Endothelial cell of umbilical vein (primary cell): ENCODE measurements at regions not wholly inside any gene's neighbourhood (a gene's known extent, or its start where the extent isn't known, plus 50 kb on each side); places are given as distances from the start of the nearest gene placed in this dataset.

Experiments used
- BruUV-seq: library from RNA; stranded (reverse); fragments of 400-500 nt; replicated peaks from 2 replicates; lab custom pipeline; 2021; lab: Mats Ljungman, UMichigan
- CTCF ChIA-PET: fragments of 300-600, 350-600 bp; sonication (Branson Sonifier 250); formaldehyde crosslinking; loops from one replicate; lab custom pipeline; 2021; ENCODE audit warnings: antibody characterized with exemption, inconsistent platforms; lab: Charles Lee
- POLR2A ChIA-PET: fragments of 300-600, 350-600 bp; sonication (Branson Sonifier 250); formaldehyde crosslinking; loops from one replicate; lab custom pipeline; 2021; ENCODE audit warnings: antibody characterized with exemption, inconsistent platforms; lab: Charles Lee
- DNase-seq: peaks from one replicate; pipeline ENCODE4 v3.0.0-alpha.2; 2011; ENCODE audit warnings: low read depth, low spot score
- FAIRE-seq: peaks from 2 replicates; lab custom pipeline; 2011; peaks lifted over from hg19 to GRCh38; lab: Jason Lieb, UNC
- H2AFZ ChIP-seq: 2 replicates; pipeline ENCODE4 v1.6.0; 2012; ENCODE audit warnings: low read depth, low read length, control low read depth, inconsistent platforms
- H3K27ac ChIP-seq: 2 replicates; pipeline ENCODE4 v1.5.1; 2011; ENCODE audit warnings: low read depth, mild to moderate bottlenecking, control low read depth, low read length, moderate library complexity; ENCODE audit not compliant: insufficient read depth
- H3K27me3 ChIP-seq, 2 experiments: 2 replicates each; pipeline versions ENCODE4 v1.6.0 to v1.6.1; 2011; ENCODE audit warnings: low read length in 2 of 2, mixed read lengths in 1 of 2; ENCODE audit not compliant: control insufficient read depth in 2 of 2, insufficient read depth in 2 of 2
- H3K36me3 ChIP-seq, 2 experiments: 2 replicates in 1 of 2; 3 replicates in 1 of 2; pipeline ENCODE4 v1.5.1; 2011; ENCODE audit warnings: low read length in 2 of 2, mild to moderate bottlenecking in 1 of 2, moderate library complexity in 1 of 2; ENCODE audit not compliant: control insufficient read depth in 2 of 2, insufficient read depth in 2 of 2; ENCODE audit errors: extremely low read depth in 1 of 2
- H3K4me1 ChIP-seq: 3 replicates; pipeline ENCODE4 v1.5.1; 2011; ENCODE audit warnings: mild to moderate bottlenecking, low read length; ENCODE audit not compliant: control insufficient read depth, insufficient read depth; ENCODE audit errors: extremely low read depth
- H3K4me2 ChIP-seq: 2 replicates; pipeline ENCODE4 v1.6.1; 2011; ENCODE audit warnings: low read length, control low read depth, mixed read lengths; ENCODE audit not compliant: insufficient read depth
- H3K4me3 ChIP-seq, 3 experiments: fragments of 200-600 bp in 1 of 3; sonication (generic), shearing (Covaris generic) in 1 of 3; replicated peaks in 1 of 3; 2 replicates each; pipeline ENCODE4 v1.5.1; 2011 to 2016; ENCODE audit warnings: control low read depth in 3 of 3, low read length in 3 of 3, mild to moderate bottlenecking in 2 of 3, inconsistent platforms in 1 of 3, low read depth in 1 of 3, moderate library complexity in 1 of 3; ENCODE audit not compliant: insufficient read depth in 1 of 3
- H3K79me2 ChIP-seq: 2 replicates; pipeline ENCODE4 v1.6.0; 2012; ENCODE audit warnings: low read length, inconsistent platforms; ENCODE audit not compliant: control insufficient read depth, insufficient read depth
- H3K9ac ChIP-seq: replicated peaks from 2 replicates; pipeline ENCODE3; 2011; ENCODE audit warnings: low read length, control low read depth; ENCODE audit not compliant: insufficient read depth; ENCODE audit errors: extremely low read depth
- H3K9me1 ChIP-seq: replicated peaks from 3 replicates; pipeline ENCODE4 v1.6.0; 2011; ENCODE audit warnings: mild to moderate bottlenecking, low read length; ENCODE audit not compliant: control insufficient read depth, insufficient read depth; ENCODE audit errors: extremely low read depth
- H3K9me3 ChIP-seq: replicated peaks from 2 replicates; pipeline ENCODE4 v1.5.1; 2012; ENCODE audit warnings: low read length, inconsistent platforms; ENCODE audit not compliant: control insufficient read depth, insufficient read depth
- H4K20me1 ChIP-seq: replicated peaks from 2 replicates; pipeline ENCODE3; 2011; ENCODE audit warnings: mild to moderate bottlenecking, low read length; ENCODE audit not compliant: control insufficient read depth, insufficient read depth; ENCODE audit errors: extremely low read depth
- CTCF ChIP-seq, 2 donors: IDR thresholded peaks; 1 replicate in 1 of 2; 2 replicates in 1 of 2; pipeline ENCODE4 v1.5.1; 2011; ENCODE audit warnings: low read length in 2 of 2, mild to moderate bottlenecking in 2 of 2, moderate library complexity in 2 of 2, control low read depth in 1 of 2, inconsistent platforms in 1 of 2, low read depth in 1 of 2; ENCODE audit not compliant: insufficient read depth in 1 of 2; ENCODE audit errors: extremely low read depth in 1 of 2
- EZH2 ChIP-seq: IDR thresholded peaks from 2 replicates; pipeline ENCODE4 v1.6.1; 2012; ENCODE audit warnings: borderline replicate concordance, low read depth, mild to moderate bottlenecking, moderate library complexity, low read length, inconsistent platforms; ENCODE audit not compliant: severe bottlenecking
- FOS ChIP-seq: IDR thresholded peaks from 2 replicates; pipeline ENCODE4 v1.6.1; 2011; ENCODE audit warnings: mild to moderate bottlenecking, low read length, moderate library complexity, borderline replicate concordance; ENCODE audit not compliant: insufficient read depth
- GATA2 ChIP-seq: IDR thresholded peaks from 2 replicates; pipeline ENCODE4 v1.7.0; 2011; ENCODE audit warnings: low read depth, mild to moderate bottlenecking, moderate library complexity, mixed read lengths, low read length; ENCODE audit not compliant: insufficient read length, insufficient read depth
- JUN ChIP-seq: IDR thresholded peaks from 2 replicates; pipeline ENCODE4 v1.6.1; 2011; ENCODE audit warnings: borderline replicate concordance, low read depth; ENCODE audit not compliant: insufficient read length, insufficient read depth
- MAX ChIP-seq: IDR thresholded peaks from 2 replicates; pipeline ENCODE4 v1.6.1; 2011; ENCODE audit not compliant: insufficient read depth, insufficient read length
- MYC ChIP-seq: IDR thresholded peaks from one replicate; pipeline ENCODE4 v1.6.1; 2011; ENCODE audit warnings: mild to moderate bottlenecking, low read depth, low read length
- POLR2A ChIP-seq: IDR thresholded peaks from 2 replicates; pipeline ENCODE4 v1.6.1; 2012; ENCODE audit warnings: low read depth, mild to moderate bottlenecking, control low read depth, low read length
- POLR2AphosphoS5 ChIP-seq: IDR thresholded peaks from 2 replicates; pipeline ENCODE4 v1.6.1; 2012; ENCODE audit warnings: low read depth, mild to moderate bottlenecking, control low read depth, low read length, moderate library complexity; ENCODE audit not compliant: insufficient read depth
- dilution Hi-C: fragments of 300-500 bp; cut with MboI; formaldehyde crosslinking; loops from one replicate; pipeline ENCODE4 v1.15.0; 2019; ENCODE audit warnings: low sequenced_read_pairs; ENCODE audit not compliant: extremely low pct_ligation_motif_present
- intact Hi-C: fragments of 100-400 bp; cut with micrococcal nuclease; formaldehyde crosslinking; loops from one replicate; pipeline ENCODE4 v1.10.0; 2022

- H3K9ac ChIP-seq = no peak overlapping the region
- no peaks in the 10 kb centered on the region for H3K27me3 ChIP-seq
- DNase-seq (no peak), FAIRE-seq (no peak)
- H3K4me3 ChIP-seq = no peak overlapping the region
- no TSS peak for BruUV-seq
- no peaks in the 10 kb centered on the region for H3K79me2 ChIP-seq
- intact Hi-C loops (no loop called here), dilution Hi-C loops (no loop called here)
- no peaks in the 10 kb centered on the region for H3K4me1 ChIP-seq
- H4K20me1 ChIP-seq = no peaks in the 10 kb centered on the region
- no peak overlapping the region for H2AFZ ChIP-seq
- POLR2A ChIA-PET = no interaction called here
- H3K4me2 ChIP-seq = no peak overlapping the region
- CTCF ChIA-PET = interaction anchor here (1.3 kb wide), 1 partner anchor 61 kb away, joined by 3 read pairs; no protein-coding TSS in a partner anchor
- H3K9me3 ChIP-seq = no peaks in the 10 kb centered on the region
- TF ChIP-seq EZH2 (no peak), JUN (no peak), GATA2 (no peak), MYC (no peak), CTCF (IDR thresholded peaks at IDR 0.05; ENCODE audit: extremely low read depth in 1 of 2, insufficient read depth in 1 of 2, low read depth in 1 of 2, low read length in 2 of 2) (no peak), FOS (no peak), POLR2AphosphoS5 (no peak), POLR2A (no peak), MAX (no peak)
- no peaks in the 10 kb centered on the region for H3K36me3 ChIP-seq
- H3K27ac ChIP-seq = no peak overlapping the region
- H3K9me1 ChIP-seq = no peaks in the 10 kb centered on the region
Observed at GRCh38 chr4:157575339-157575738, 354.8 kb downstream of the GRIA2 start.
